Astrocyte (in vitro differentiated cells and primary cell): ENCODE measurements at regions not wholly inside any gene's neighbourhood (a gene's known extent, or its start where the extent isn't known, plus 50 kb on each side); places are given as distances from the start of the nearest gene placed in this dataset.

ENCODE experiments used
- DNase-seq: peaks from one replicate; pipeline ENCODE4 v3.0.0-alpha.2; 2010; ENCODE audit warnings: low read depth
- FAIRE-seq: peaks from 2 replicates; lab custom pipeline; 2011; peaks lifted over from hg19 to GRCh38; lab: Jason Lieb, UNC
- H2AFZ ChIP-seq: 2 replicates; pipeline ENCODE4 v1.6.0; 2012; ENCODE audit warnings: low read depth, low read length, inconsistent platforms
- H3K27ac ChIP-seq: 2 replicates; pipeline ENCODE4 v1.5.1; 2011; ENCODE audit warnings: low read depth, low read length, inconsistent platforms
- H3K27me3 ChIP-seq: 2 replicates; pipeline ENCODE4 v1.6.0; 2011; ENCODE audit warnings: low read length, inconsistent platforms; ENCODE audit not compliant: insufficient read depth
- H3K36me3 ChIP-seq: 2 replicates; pipeline ENCODE4 v1.5.1; 2011; ENCODE audit warnings: low read length, inconsistent platforms; ENCODE audit not compliant: insufficient read depth
- H3K4me1 ChIP-seq: 2 replicates; pipeline ENCODE4 v1.5.1; 2011; ENCODE audit warnings: low read length, inconsistent platforms; ENCODE audit not compliant: insufficient read depth
- H3K4me2 ChIP-seq: 2 replicates; pipeline ENCODE4 v1.6.0; 2012; ENCODE audit warnings: low read length, inconsistent platforms
- H3K4me3 ChIP-seq: 2 replicates; pipeline ENCODE4 v1.5.1; 2011; ENCODE audit warnings: low read depth, mild to moderate bottlenecking, low read length, inconsistent platforms; ENCODE audit not compliant: insufficient read depth
- H3K79me2 ChIP-seq: 2 replicates; pipeline ENCODE4 v1.6.0; 2012; ENCODE audit warnings: mild to moderate bottlenecking, low read length, inconsistent platforms; ENCODE audit not compliant: insufficient read depth
- H3K9ac ChIP-seq: 2 replicates; pipeline ENCODE4 v1.6.0; 2012; ENCODE audit warnings: mild to moderate bottlenecking, low read length, inconsistent platforms
- H3K9me3 ChIP-seq: 2 replicates; pipeline ENCODE4 v1.5.1; 2012; ENCODE audit warnings: low read depth, mild to moderate bottlenecking, low read length, inconsistent platforms; ENCODE audit not compliant: insufficient read depth
- H4K20me1 ChIP-seq: 2 replicates; pipeline ENCODE4 v1.6.0; 2012; ENCODE audit warnings: low read length, inconsistent platforms; ENCODE audit not compliant: insufficient read depth
- H3K27ac Mint-ChIP-seq: one replicate; pipeline ENCODE4 v1.8.0; 2021; ENCODE audit warnings: mild to moderate bottlenecking, mixed read lengths; ENCODE audit not compliant: unreplicated experiment
- H3K27me3 Mint-ChIP-seq: one replicate; pipeline ENCODE4 v1.8.0; 2021; ENCODE audit warnings: low read depth, mixed read lengths; ENCODE audit not compliant: unreplicated experiment
- H3K36me3 Mint-ChIP-seq: one replicate; pipeline ENCODE4 v1.8.0; 2021; ENCODE audit warnings: low read depth, mixed read lengths; ENCODE audit not compliant: unreplicated experiment
- H3K4me1 Mint-ChIP-seq: one replicate; pipeline ENCODE4 v1.8.0; 2021; ENCODE audit warnings: low read depth, mixed read lengths; ENCODE audit not compliant: unreplicated experiment
- H3K4me3 Mint-ChIP-seq: one replicate; pipeline ENCODE4 v1.8.0; 2021; ENCODE audit warnings: mild to moderate bottlenecking, moderate library complexity, mixed read lengths; ENCODE audit not compliant: unreplicated experiment
- H3K9me3 Mint-ChIP-seq: one replicate; pipeline ENCODE4 v1.8.0; 2021; ENCODE audit warnings: mild to moderate bottlenecking, mixed read lengths; ENCODE audit not compliant: unreplicated experiment
- EZH2 ChIP-seq: IDR thresholded peaks from 2 replicates; pipeline ENCODE4 v1.6.1; 2012; ENCODE audit warnings: mild to moderate bottlenecking, low read length, inconsistent platforms; ENCODE audit not compliant: insufficient read depth
- TF ChIP-seq, protein P1 (sequence below): IDR thresholded peaks from 2 replicates; pipeline ENCODE4 v1.5.1; 2011; ENCODE audit warnings: low read depth, mild to moderate bottlenecking, inconsistent platforms, low read length, moderate library complexity; ENCODE audit not compliant: insufficient read depth

DNA sequence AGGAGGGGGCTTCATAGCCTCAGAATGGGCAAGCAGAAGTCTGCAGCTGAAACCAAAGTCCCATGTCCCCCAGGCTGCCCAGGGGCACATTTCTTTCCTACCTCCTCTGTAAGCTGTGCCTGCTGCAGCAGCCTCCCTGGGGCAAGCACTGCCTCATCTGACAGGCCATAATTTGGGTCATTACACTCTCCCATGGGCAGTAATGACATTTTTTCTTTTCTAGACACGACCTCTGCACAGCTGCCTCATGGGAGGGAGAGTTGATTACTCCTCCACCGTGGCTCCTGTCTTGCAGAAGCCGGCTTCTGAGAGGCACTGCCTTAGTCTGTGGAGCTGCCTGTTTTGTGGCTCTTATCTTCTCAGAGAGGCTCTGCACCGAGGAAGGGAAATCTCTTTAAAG lies 268.9 kb downstream of the TDRD15 start:
- FAIRE-seq: no peak
- H3K9me3 Mint-ChIP-seq: no peaks in the 10 kb centered on the region
- Histone ChIP-seq H4K20me1 (no peaks in the 10 kb centered on the region), H3K79me2 (no peaks in the 10 kb centered on the region), H3K4me3 (no peak overlapping the region), H3K27ac (no peak overlapping the region), H3K9ac (no peak overlapping the region), H3K36me3 (no peaks in the 10 kb centered on the region), H3K27me3 (no peaks in the 10 kb centered on the region), H3K4me2 (no peak overlapping the region), H2AFZ (no peak overlapping the region), H3K9me3 (peaks cover 3% of the 10 kb centered on the region), H3K4me1 (no peaks in the 10 kb centered on the region)
- H3K27me3 Mint-ChIP-seq: peaks cover 39% of the 10 kb centered on the region
- no peak for DNase-seq
- no peaks in the 10 kb centered on the region for H3K4me1 Mint-ChIP-seq
- TF ChIP-seq, protein P1, sequence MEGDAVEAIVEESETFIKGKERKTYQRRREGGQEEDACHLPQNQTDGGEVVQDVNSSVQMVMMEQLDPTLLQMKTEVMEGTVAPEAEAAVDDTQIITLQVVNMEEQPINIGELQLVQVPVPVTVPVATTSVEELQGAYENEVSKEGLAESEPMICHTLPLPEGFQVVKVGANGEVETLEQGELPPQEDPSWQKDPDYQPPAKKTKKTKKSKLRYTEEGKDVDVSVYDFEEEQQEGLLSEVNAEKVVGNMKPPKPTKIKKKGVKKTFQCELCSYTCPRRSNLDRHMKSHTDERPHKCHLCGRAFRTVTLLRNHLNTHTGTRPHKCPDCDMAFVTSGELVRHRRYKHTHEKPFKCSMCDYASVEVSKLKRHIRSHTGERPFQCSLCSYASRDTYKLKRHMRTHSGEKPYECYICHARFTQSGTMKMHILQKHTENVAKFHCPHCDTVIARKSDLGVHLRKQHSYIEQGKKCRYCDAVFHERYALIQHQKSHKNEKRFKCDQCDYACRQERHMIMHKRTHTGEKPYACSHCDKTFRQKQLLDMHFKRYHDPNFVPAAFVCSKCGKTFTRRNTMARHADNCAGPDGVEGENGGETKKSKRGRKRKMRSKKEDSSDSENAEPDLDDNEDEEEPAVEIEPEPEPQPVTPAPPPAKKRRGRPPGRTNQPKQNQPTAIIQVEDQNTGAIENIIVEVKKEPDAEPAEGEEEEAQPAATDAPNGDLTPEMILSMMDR: no peak
- TF ChIP-seq EZH2: no peak
- no peak overlapping the region for H3K4me3 Mint-ChIP-seq
- no peak overlapping the region for H3K27ac Mint-ChIP-seq
- no peaks in the 10 kb centered on the region for H3K36me3 Mint-ChIP-seq

DNA sequence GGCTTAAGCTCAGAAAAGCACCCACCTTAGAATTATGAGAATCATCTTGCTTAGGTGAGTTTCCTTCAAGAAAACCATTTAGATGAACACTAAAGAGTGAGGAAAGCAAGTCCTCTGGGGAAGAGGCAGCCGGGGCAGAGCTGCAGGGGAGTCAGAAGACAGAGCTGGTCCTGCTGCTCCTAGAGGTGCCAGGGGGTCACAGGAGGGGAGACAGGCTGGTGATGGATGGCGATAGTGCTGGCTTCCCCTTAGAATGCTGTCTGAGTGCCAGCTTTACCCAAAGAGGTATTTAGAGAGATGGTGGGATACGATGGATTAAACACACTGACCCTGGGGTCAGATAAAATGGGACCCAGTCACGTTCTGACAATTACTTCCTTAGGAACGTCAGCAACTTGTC lies 269.4 kb downstream of the TDRD15 start:
- Histone ChIP-seq H3K79me2 (no peaks in the 10 kb centered on the region), H3K4me3 (no peak overlapping the region), H4K20me1 (no peaks in the 10 kb centered on the region), H3K27ac (no peak overlapping the region), H3K4me2 (no peak overlapping the region), H3K4me1 (no peaks in the 10 kb centered on the region), H3K27me3 (no peaks in the 10 kb centered on the region), H3K36me3 (no peaks in the 10 kb centered on the region), H3K9ac (no peak overlapping the region), H2AFZ (no peak overlapping the region), H3K9me3 (peaks cover 3% of the 10 kb centered on the region)
- Mint-ChIP-seq H3K36me3 (no peaks in the 10 kb centered on the region), H3K4me3 (no peak overlapping the region), H3K27ac (no peak overlapping the region), H3K9me3 (no peaks in the 10 kb centered on the region), H3K27me3 (peaks cover 37% of the 10 kb centered on the region), H3K4me1 (no peaks in the 10 kb centered on the region)
- TF ChIP-seq, protein P1: no peak
- TF ChIP-seq EZH2: no peak
- no peak for FAIRE-seq
- DNase-seq: no peak

GRCh38 chr2:21395366-21395765 lies 271.6 kb downstream of the TDRD15 start:
- no peak overlapping the region for H3K4me2 ChIP-seq
- DNase-seq (no peak), FAIRE-seq (no peak)
- Mint-ChIP-seq H3K4me1 (no peaks in the 10 kb centered on the region), H3K27ac (no peak overlapping the region), H3K36me3 (no peaks in the 10 kb centered on the region), H3K9me3 (no peaks in the 10 kb centered on the region), H3K27me3 (peaks cover 27% of the 10 kb centered on the region), H3K4me3 (no peak overlapping the region)
- H3K9me3 ChIP-seq: peaks cover 3% of the 10 kb centered on the region
- TF ChIP-seq, protein P1: no peak
- no peak for TF ChIP-seq EZH2
- H3K9ac ChIP-seq: no peak overlapping the region
- H3K79me2 ChIP-seq: no peaks in the 10 kb centered on the region
- H3K4me3 ChIP-seq: no peak overlapping the region
- no peaks in the 10 kb centered on the region for H4K20me1 ChIP-seq
- no peaks in the 10 kb centered on the region for H3K27me3 ChIP-seq
- no peaks in the 10 kb centered on the region for H3K4me1 ChIP-seq
- H2AFZ ChIP-seq: no peak overlapping the region
- H3K36me3 ChIP-seq: no peaks in the 10 kb centered on the region
- H3K27ac ChIP-seq: no peak overlapping the region
